GM21529 (cell line): ENCODE measurements at regions not wholly inside any gene's neighbourhood (a gene's known extent, or its start where the extent isn't known, plus 50 kb on each side); places are given as distances from the start of the nearest gene placed in this dataset.
"Not testable (repeated sequence)": the region's sequence is repeated elsewhere in the genome, so short reads cannot be mapped to it uniquely, and the experiment has no call there.

Source experiments
- ATAC-seq: cut with Tn5 transposase; IDR thresholded peaks from one replicate; pipeline ENCODE4 v1.9.1; 2021; ENCODE audit not compliant: unreplicated experiment

DNA sequence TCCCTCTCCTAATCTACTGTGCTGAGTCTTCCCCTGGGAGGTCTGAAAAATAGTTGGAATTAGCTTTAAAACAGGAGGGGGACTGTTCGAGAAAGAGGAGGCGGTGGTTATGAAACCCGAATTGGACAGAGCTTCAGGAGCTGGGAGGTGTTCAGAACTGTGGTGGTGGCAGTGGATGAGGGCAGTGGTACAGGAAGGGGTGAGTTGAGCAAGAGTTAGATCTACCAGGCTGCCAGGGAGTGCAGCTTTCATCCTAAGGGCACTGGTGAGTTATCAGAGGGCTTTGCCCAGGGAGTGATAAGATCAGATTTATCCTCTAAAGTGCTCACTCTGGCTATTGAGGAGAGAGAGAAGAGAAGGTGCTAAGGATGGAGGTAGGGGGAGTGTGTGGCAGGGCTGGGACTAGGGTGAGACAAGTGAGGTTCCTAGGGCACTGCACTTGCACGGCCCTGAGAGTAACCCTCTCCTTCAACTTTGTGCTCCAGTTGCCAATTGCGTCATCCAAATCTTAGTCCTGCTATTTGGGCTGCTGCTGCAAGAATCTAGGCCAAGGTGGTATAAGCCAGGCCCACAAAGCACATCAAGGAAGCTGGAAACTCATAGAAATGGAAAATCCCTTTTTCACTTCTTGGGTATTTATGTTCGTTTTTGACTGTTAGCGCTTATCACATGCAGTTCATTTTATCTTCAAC, 540.3 kb downstream of the XYLT1 start:
- no peak for ATAC-seq

DNA sequence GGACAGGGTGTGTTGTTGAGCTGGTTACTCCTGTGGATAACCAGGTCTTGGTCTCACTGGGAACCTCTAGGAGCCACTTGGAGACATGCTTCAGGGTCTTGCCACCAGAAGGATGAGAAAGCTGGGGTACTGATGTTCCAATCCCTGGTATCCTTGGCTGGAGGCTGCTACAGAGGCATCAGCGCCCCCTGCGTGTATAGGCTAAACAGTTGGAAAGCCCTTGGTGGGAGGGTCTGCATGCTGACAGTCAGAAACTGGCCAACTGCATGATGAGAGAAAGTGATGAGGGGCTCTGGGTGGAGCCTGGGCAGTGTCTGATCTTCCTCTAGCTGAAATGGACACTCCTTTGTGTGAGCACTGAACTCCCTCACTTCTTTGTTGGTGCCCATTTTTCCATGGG, 536.9 kb downstream of the XYLT1 start:
- ATAC-seq: no peak

DNA sequence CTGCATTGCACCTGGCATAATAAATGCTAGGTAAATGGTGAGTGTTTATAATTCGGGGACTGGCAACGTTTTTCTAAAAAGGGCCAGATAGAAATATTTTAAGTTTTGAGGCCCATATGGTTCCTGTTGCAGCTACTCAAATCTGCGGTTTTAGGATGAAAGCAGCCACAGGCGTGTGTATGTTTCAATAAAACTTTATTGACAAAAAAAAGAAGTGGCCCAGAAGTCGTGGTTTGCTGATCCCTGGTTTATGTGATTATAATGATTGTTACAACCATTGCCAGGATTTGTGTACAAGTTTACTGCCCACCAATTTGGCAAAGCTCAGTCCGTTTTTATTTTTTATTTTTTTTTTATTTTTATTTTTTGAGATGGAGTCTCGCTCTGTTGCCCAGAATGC, 536.1 kb downstream of the XYLT1 start:
- ATAC-seq: no peak

DNA sequence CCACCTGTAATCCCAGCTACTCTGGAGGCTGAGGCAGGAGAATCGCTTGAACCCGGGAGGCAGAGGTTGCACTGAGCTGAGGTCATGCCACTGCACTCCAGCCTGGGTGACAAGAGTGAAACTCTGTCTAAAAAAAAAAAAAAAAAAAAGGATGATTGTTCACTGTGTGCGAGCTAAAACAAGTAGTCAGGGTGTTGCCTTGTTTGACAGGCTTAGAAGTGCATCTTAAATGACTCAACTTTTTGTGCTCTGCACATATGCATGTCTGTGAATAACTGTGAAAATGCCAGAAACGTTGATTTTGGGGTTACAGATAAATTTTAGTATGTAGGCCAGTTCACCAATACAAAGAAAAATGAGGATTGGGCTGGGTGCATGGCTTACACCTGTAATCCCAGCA, 534.9 kb downstream of the XYLT1 start:
- not testable (repeated sequence) for ATAC-seq

DNA sequence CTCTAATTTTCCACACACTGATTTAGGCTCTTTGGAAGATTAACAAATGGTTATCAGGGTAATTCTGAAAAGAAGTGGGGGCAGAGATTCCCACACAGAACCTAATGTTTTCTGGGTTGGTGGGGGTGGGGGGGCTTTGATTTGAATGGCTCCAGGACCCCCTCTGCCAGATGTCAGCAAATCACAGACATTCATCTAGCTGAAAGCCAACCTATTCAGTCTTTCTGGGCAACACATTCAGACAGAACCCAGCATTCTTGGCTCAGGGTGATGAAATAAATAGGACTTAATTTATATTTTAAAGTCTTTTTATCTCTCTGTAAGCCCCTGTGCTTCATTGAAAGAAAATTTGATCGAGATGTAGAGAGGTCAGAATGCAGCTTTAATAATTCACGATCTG, 533.2 kb downstream of the XYLT1 start:
- no peak for ATAC-seq

DNA sequence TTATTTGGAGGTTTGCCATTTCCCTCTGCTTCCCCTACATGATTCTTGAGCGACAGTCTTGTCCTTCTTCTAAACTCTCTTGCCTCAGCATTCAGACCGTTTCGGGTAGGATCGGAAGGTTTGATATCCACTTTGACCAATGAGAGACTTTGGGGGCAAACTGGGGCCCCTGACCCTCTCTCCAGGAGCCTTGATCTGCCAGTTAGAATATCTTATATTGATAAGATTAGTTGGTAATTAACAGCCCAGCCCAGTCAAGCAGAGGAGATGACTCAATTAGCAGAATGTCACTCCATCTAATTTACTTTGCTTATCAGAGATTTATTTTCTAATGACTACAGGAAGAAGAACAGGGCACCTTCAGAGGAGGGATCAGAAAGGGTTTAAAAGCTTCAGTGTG, 532.8 kb downstream of the XYLT1 start:
- ATAC-seq: no peak

DNA sequence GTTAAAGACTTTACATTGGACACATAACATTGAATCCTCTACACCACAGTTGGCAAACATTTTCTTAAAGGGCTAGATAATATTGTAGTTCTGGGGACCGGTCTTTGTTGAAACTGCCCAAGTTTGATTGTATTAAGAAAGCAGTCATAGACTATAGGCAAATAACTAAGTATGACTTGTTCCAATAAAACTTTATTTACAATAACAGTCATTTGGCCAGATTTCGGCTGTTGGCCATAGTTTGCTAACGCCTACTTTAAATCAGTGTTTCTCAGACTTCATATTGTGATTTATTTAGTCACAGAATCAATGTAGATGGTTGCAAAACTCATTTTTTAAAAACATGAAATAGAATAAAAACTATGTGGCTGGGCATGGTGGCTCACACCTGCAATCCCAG, 531.8 kb downstream of the XYLT1 start:
- ATAC-seq: no peak

DNA sequence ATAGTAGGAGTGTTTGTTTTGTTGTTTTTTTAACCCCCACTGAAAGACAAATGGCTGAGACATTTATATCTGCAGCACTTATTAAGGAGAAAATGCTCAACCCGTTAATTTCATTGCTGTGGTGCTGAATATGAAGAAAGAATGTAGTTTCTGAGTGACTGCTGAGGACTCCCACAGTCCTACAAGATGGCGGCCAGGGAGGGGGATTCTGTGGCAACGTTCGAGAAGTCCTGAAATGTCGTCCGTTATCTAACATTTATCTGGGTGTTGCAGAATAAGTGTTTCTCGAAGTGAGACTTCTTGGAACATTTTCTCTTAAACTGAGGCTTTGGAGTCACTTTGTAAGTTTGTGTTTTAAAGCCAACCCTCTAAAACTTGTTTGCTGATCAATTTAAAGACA, 530.4 kb downstream of the XYLT1 start:
- ATAC-seq: no peak

DNA sequence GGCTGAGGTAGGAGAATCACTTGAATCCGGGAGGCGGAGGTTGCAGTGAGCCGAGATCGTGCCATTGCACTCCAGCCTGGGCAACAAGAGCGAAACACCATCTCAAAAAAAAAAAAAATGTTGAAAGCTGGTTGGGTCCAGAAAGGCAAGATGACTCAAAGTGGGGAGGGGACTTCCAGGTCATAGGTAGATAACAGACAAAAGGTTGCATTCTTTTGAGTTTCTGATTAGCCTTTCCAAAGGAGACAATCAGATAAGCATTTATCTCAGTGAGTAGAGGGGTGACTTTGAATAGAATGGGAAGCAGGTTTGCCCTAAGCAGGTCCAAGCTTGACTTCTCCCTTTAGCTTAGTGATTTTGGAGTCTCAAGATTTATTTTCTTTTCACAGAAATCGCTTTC, 527.9 kb downstream of the XYLT1 start:
- ATAC-seq: not testable (repeated sequence)

DNA sequence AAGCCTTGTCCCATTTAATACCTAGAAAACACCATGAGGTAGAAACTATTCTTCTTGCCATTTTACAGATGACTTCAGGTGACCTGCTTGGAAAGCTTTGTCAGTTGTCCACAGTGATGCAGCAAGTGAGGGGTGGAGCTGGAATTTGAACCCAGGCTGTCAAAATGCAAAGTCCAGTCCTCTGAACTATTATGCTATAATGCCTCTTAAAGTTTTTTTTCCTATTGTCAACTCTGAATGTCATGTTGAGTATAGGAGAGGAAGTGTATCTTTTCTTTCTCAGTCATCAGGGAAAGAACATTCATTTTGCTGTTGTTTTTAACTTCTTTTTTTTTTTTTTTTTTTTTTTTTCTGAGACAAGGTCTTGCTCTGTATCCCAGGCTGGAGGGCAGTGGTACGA, 525.6 kb downstream of the XYLT1 start:
- no peak for ATAC-seq

DNA sequence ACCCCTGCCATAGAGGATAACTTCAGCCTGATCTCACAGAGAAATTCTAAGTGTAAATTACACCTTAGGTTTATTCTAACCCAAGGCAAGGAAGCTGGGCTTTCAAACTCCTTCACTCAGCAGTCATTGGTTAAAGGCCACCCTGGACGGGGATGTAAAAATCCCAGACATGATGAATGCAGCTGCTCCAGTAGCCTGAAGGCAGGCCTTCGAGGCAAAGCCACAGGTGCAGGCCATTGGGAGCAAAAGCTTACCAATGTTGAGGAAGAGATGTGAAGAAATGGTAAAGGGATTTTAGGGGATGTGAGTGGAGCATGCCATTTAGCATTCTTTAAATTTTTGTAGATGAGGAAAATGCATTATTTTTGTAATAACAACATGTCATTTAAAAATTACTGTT, 514.4 kb downstream of the XYLT1 start:
- ATAC-seq: no peak

DNA sequence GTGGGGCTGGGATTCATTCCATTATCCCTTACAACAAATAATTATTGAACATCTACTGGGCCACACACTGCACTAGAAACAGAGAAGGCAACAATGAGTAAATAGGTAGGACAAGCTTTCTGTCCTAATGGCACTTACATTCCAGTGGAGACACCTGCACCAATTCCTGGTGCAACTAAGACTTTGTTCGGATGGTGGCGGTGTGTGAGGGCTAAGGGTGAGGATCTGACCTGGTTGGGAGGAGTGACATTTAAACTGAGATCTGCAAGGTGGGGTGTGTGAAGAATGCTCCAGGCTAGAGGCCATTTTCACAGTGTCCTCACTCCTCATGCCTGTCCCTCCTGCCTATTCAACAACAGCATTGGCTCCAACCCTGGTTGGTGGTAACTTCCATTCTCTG, 510.0 kb downstream of the XYLT1 start:
- no peak for ATAC-seq

DNA sequence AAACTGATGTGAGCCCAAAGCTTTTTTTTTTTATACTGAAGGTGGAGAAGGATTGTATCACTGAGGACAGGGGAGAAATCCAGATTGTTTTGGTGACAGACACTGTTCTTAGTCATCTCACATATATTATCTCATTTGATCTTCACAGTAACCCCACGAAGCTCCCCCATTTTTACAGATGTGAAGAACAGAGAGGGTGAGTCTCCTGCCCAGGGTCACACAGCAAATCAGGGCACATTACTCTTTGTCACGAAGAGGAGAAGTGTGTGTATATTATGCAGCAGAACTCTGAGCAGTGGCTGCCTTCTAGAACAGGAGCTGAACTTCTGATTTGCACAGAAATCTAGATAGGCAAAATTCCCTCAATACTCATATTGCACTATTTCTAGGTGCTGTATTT, 504.3 kb downstream of the XYLT1 start:
- no peak for ATAC-seq

DNA sequence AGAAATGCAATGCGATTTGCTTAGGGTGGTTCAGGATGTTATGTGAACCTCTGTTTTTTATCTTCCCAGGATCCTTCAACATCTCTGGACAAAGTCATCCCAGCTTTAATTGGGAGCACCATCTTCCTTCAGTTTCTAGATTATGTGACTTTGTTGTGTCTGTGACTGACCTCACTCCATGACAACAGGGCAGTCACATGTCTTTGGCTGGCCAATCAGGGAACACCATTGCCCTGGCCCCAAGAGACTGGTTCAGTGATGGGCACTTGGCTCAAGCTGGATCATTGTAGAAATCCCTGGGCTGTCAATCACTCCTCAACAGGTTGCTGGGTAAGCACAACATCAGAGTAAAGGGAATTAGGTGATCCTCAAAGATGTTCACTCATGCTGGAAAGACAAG, 499.7 kb downstream of the XYLT1 start:
- no peak for ATAC-seq

DNA sequence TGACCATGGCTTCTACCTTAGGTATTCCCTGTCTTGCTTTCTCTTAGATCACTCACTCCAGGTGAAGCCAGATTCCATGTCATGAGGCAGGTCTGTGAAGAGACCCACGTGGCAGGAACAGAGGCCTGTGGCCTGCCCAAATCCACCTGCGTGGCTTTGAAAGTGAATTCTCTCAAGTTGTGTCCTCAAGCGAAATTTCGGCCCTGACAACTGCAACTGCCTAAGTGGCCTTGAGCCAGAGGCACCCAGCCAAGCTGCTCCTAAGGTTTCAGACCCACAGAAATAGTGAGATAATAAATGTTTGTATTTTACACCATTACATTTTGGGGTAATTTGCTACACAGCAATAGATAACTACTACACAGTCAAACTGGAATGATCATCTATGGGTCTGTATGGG, 497.9 kb downstream of the XYLT1 start:
- no peak for ATAC-seq

DNA sequence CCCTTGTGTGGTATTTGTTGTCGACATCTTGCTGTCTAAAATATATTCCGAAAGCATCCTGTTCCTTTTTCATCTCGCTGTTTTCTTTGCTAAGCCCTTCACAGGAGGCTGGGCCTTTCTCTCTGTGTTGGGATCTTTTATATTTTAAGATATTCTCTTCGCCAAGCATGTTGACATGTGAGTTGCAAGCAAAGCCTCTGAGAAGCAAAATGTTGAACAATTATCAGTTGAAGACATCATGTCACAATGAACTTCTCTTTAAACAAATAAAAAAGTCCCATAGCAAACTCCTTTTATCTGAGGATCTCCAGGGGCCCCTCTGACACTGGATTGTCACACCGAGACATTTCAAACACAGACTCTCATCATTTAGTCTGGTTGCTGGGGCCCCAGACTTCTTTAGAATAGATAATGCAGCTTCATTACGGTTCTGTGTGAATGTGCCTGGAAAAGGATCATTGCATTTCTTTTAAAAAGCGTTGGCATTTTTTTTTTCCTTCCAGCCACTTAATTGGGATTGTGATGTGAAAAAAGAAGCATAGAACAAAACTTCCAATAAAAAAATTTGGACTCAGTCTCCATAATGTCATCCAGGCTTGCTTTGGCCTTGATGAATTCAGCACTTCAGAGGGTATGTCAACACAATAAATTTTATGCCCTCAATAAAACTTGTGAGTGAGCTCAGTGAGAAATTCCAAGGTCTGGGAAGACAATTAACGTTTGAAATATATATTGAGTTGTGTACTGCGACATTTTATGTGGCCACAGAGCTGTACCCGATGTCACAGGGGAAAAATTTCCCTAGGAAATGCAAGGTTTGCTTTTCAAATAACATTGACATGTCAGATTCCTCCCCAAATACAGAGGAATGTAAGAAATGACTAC, 496.8 kb downstream of the XYLT1 start:
- no peak for ATAC-seq

DNA sequence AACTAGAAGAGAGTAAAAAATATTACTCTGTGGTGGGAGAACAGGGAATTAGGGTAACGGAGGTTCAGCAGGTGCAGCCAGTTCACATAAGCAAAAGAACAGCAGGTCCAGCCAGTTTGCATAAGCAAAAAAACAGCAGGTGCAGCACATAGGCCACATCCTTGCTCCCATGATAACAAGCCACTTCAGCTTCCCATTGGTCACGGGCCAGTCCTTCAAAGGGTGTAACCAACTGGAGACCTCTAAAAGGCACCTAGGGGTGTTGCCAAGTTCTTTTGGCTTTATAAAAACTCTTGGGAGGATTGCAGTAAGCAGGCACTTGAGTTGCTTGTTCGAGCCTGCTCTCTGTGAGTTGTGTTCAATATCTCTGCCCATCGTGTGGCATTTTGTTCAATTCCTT, 488.1 kb downstream of the XYLT1 start:
- no peak for ATAC-seq

DNA sequence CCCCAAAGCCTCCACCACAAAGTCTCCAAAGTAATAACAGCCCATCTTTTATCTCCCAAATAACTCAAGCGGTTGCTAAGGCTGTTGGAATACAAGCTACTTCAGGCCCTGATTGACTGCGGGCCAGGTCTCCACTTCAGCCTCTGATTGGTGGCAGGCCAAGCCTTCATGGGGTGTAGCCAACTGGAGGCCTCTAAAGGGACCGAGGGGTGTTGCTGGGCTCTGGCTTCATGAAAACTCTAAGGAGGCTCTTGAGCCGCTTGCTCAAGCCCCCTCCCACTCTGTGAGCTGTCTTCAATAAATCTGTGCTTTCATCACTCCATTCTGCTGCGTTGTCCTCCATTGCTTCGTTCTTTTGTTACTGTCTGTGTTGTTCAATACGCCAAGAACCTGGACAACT, 487.2 kb downstream of the XYLT1 start:
- ATAC-seq: no peak

DNA sequence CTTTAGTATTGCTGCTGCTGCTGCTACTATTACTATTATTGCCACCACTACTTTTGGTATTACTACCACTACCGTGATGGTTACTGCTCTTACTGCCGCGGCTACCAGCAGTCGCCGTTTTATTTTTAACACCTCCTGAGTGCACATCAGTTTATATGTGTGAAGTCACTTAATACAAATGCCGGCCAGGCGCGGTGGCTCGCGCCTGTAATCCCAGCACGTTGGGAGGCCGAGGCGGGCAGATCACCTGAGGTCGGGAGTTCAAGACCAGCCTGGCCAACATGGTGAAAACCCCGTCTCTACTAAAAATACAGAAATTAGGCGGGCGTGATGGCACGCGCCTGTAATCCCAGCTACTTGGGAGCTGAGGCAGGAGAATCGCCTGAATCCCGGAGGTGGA, 486.7 kb downstream of the XYLT1 start:
- not testable (repeated sequence) for ATAC-seq

DNA sequence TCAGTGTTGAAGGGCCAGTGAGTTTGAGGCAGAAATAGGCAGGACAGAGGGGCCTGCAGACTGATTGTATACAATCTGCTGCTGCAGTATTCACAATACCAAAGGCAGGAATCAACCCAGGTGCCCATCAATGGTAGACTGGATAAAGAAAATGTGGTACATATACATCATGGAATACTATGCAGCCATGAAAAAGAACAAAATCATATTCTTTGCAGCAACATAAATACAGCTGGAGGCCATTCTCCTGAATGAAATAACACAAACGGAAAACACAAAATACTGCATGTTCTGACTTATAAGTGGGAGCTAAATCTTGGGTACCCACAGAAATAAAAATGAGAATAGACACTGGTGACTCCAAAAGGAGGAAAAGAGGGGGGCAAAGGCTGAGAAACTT, 485.1 kb downstream of the XYLT1 start:
- no peak for ATAC-seq

DNA sequence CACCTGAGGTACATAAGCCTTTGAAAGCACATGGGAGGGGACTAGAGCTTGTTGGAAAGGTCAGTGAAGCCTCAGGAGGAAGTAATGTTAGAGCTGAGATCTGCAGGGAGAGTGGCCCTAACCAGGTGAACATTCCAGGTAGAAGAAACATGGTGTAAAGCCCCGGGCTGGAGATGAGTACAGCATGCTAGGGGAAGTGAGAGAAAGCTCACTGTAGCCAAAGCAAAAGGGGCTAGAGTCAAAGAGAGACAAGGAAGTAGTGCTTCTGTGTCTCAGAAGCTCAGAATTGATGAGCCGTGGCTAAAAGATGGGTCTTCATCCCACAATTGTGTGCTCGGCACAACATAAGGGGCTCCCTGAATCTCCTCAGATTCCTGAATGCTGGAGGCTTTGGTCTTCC, 481.8 kb downstream of the XYLT1 start:
- ATAC-seq: no peak

DNA sequence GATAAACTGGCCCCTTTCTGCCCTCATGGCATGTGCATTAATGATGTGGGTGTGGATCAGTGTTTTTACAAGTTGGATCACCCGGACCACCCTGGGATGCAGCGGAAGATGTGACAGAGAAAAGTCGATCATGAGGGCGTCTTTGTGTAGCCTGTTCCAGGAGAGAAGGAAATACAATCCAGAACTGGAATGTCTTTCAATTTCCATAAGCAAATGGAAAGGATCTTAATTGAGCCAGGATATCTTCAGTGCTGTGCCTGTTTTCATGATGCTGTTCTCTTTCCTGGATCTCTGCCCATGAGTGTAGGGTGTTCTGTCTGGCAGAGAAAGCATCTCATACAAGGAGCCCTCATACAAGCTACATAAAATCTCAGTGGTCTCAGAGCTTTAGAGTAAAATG, 481.4 kb downstream of the XYLT1 start:
- no peak for ATAC-seq

DNA sequence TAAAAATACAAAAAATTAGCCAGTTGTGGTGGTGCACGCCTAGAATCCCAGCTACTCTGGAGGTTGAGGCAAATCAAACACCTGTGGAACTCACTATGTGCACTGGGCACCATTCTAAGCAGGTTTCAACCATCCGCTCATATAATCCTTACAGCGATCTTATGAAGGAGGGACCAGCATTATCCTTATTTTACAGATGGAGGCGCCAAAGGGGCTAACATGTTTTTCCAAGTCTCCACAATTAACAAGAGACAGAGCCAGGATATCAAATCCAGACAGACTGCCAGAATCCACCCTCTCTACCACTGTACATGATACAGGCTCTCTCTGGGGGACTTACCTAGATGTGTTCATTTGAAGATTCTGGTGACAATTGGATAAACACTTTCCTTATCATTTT, 479.0 kb downstream of the XYLT1 start:
- ATAC-seq: no peak
